HepG2 (cell line): ENCODE measurements at regions not wholly inside any gene's neighbourhood (a gene's known extent, or its start where the extent isn't known, plus 50 kb on each side); places are given as distances from the start of the nearest gene placed in this dataset.

Experiments
- AKAP8 ChIP-seq: sonication (generic); formaldehyde crosslinking; IDR thresholded peaks from 2 replicates; pipeline ENCODE4 v1.5.1; 2020; ENCODE audit warnings: mild to moderate bottlenecking, missing genetic modification reagents
- CBFB ChIP-seq: sonication (generic); formaldehyde crosslinking; IDR thresholded peaks from 2 replicates; pipeline ENCODE4 v1.4.0; 2020; ENCODE audit warnings: missing genetic modification reagents
- HNF1B ChIP-seq: sonication (generic); formaldehyde crosslinking; IDR thresholded peaks from 2 replicates; pipeline ENCODE4 v1.5.1; 2020; ENCODE audit warnings: mild to moderate bottlenecking, moderate library complexity, missing genetic modification reagents
- ISL2 ChIP-seq: sonication (generic); formaldehyde crosslinking; IDR thresholded peaks from 2 replicates; pipeline ENCODE4 v1.5.0; 2020; ENCODE audit warnings: missing genetic modification reagents
- MED1 ChIP-seq: sonication (generic); formaldehyde crosslinking; IDR thresholded peaks from 2 replicates; pipeline ENCODE4 v1.4.0; 2020; ENCODE audit warnings: missing genetic modification reagents
- PITX1 ChIP-seq: sonication (generic); formaldehyde crosslinking; IDR thresholded peaks from 2 replicates; pipeline ENCODE4 v1.5.1; 2020; ENCODE audit warnings: mild to moderate bottlenecking, missing genetic modification reagents
- POGZ ChIP-seq: sonication (generic); formaldehyde crosslinking; IDR thresholded peaks from 2 replicates; pipeline ENCODE4 v1.4.0; 2020; ENCODE audit warnings: mild to moderate bottlenecking, missing genetic modification reagents
- PPARG ChIP-seq: conservative IDR thresholded peaks from 2 replicates; pipeline ENCODE4 v1.6.1; 2016; ENCODE audit warnings: missing biosample characterization, missing genetic modification reagents
- TBL1XR1 ChIP-seq: fragments of 150-350 bp; IDR thresholded peaks from 2 replicates; pipeline ENCODE4 v1.6.1; 2014; ENCODE audit warnings: borderline replicate concordance, low read length; ENCODE audit not compliant: partially characterized antibody
- TEAD2 ChIP-seq: sonication (generic); formaldehyde crosslinking; IDR thresholded peaks from 2 replicates; pipeline ENCODE4 v1.9.0; 2021; ENCODE audit warnings: missing genetic modification reagents
- TGIF2 ChIP-seq: IDR thresholded peaks from 2 replicates; pipeline ENCODE4 v1.6.1; 2016; ENCODE audit warnings: control low read depth, missing compliant biosample characterization
- ZKSCAN5 ChIP-seq: sonication (generic); formaldehyde crosslinking; IDR thresholded peaks from 2 replicates; pipeline ENCODE4 v1.5.1; 2020; ENCODE audit warnings: mild to moderate bottlenecking, missing genetic modification reagents
- ZNF205 ChIP-seq: IDR thresholded peaks from 2 replicates; pipeline ENCODE4 v1.6.1; 2018; ENCODE audit warnings: missing biosample characterization, missing genetic modification reagents
- ZNF263 ChIP-seq: sonication (generic); formaldehyde crosslinking; IDR thresholded peaks from 2 replicates; pipeline ENCODE4 v1.4.0; 2020; ENCODE audit warnings: missing genetic modification reagents
- ZNF333 ChIP-seq: sonication (generic); formaldehyde crosslinking; IDR thresholded peaks from 2 replicates; pipeline ENCODE4 v1.4.0; 2020; ENCODE audit warnings: mild to moderate bottlenecking, missing genetic modification reagents, borderline replicate concordance
- ZNF446 ChIP-seq: sonication (generic); formaldehyde crosslinking; IDR thresholded peaks from 2 replicates; pipeline ENCODE4 v1.5.0; 2020; ENCODE audit warnings: mild to moderate bottlenecking, missing genetic modification reagents
- ZNF510 ChIP-seq: sonication (generic); formaldehyde crosslinking; IDR thresholded peaks from 2 replicates; pipeline ENCODE4 v1.4.0; 2020; ENCODE audit warnings: low read depth, mild to moderate bottlenecking, missing genetic modification reagents
- ZNF788 ChIP-seq: sonication (generic); formaldehyde crosslinking; IDR thresholded peaks from 2 replicates; pipeline ENCODE4 v1.5.0; 2020; ENCODE audit warnings: mild to moderate bottlenecking, missing genetic modification reagents, borderline replicate concordance
- ZNF792 ChIP-seq: IDR thresholded peaks from 2 replicates; pipeline ENCODE4 v1.6.1; 2016
- TF ChIP-seq, protein P1 (sequence below), 2 experiments: IDR thresholded peaks; 2 replicates each; pipeline ENCODE4 v1.6.1; 2011 to 2012; ENCODE audit warnings: low read length in 2 of 2, borderline replicate concordance in 1 of 2, low read depth in 1 of 2, mild to moderate bottlenecking in 1 of 2, moderate library complexity in 1 of 2
- TF ChIP-seq, protein P2 (sequence below): IDR thresholded peaks from 2 replicates; pipeline ENCODE4 v1.6.1; 2016; ENCODE audit warnings: low read depth, borderline replicate concordance
- TF ChIP-seq, protein P3 (sequence below): sonication (generic); formaldehyde crosslinking; IDR thresholded peaks from 2 replicates; pipeline ENCODE4 v1.4.0; 2020; ENCODE audit warnings: mild to moderate bottlenecking, missing genetic modification reagents

- no peak for TF ChIP-seq ZNF333 (CRISPR knock-in tag)
- TF ChIP-seq ISL2 (CRISPR knock-in tag): peak; percentile 67
- no peak for TF ChIP-seq ZNF510 (CRISPR knock-in tag)
- TF ChIP-seq, protein P1, sequence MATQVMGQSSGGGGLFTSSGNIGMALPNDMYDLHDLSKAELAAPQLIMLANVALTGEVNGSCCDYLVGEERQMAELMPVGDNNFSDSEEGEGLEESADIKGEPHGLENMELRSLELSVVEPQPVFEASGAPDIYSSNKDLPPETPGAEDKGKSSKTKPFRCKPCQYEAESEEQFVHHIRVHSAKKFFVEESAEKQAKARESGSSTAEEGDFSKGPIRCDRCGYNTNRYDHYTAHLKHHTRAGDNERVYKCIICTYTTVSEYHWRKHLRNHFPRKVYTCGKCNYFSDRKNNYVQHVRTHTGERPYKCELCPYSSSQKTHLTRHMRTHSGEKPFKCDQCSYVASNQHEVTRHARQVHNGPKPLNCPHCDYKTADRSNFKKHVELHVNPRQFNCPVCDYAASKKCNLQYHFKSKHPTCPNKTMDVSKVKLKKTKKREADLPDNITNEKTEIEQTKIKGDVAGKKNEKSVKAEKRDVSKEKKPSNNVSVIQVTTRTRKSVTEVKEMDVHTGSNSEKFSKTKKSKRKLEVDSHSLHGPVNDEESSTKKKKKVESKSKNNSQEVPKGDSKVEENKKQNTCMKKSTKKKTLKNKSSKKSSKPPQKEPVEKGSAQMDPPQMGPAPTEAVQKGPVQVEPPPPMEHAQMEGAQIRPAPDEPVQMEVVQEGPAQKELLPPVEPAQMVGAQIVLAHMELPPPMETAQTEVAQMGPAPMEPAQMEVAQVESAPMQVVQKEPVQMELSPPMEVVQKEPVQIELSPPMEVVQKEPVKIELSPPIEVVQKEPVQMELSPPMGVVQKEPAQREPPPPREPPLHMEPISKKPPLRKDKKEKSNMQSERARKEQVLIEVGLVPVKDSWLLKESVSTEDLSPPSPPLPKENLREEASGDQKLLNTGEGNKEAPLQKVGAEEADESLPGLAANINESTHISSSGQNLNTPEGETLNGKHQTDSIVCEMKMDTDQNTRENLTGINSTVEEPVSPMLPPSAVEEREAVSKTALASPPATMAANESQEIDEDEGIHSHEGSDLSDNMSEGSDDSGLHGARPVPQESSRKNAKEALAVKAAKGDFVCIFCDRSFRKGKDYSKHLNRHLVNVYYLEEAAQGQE (IDR thresholded peaks at IDR 0.05; ENCODE audit: borderline replicate concordance in 1 of 2, low read depth in 1 of 2, low read length in 2 of 2): peak in 1 of 2 experiments; percentile 64; a peak in 1 of 4 replicates
- TF ChIP-seq POGZ: peak; percentile 35; the same call in 1 of the 2 replicates
- TF ChIP-seq ZNF205: peak; percentile 80
- TF ChIP-seq, protein P2, sequence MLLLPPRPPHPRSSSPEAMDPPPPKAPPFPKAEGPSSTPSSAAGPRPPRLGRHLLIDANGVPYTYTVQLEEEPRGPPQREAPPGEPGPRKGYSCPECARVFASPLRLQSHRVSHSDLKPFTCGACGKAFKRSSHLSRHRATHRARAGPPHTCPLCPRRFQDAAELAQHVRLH: no peak
- TF ChIP-seq ZNF446 (CRISPR knock-in tag): no peak
- TF ChIP-seq ZNF788 (CRISPR knock-in tag): no peak
- TF ChIP-seq TBL1XR1: peak; percentile 66
- TF ChIP-seq ZNF792: peak; percentile 56; the same call in 1 of the 2 replicates
- peak; percentile 65 for TF ChIP-seq PITX1
- no peak for TF ChIP-seq CBFB
- 0 out of 2 replicates have a peak, but pooled peaks have one; percentile 45 for TF ChIP-seq ZKSCAN5
- 0 out of 2 replicates have a peak, but pooled peaks have one; percentile 33 for TF ChIP-seq MED1
- TF ChIP-seq, protein P3, sequence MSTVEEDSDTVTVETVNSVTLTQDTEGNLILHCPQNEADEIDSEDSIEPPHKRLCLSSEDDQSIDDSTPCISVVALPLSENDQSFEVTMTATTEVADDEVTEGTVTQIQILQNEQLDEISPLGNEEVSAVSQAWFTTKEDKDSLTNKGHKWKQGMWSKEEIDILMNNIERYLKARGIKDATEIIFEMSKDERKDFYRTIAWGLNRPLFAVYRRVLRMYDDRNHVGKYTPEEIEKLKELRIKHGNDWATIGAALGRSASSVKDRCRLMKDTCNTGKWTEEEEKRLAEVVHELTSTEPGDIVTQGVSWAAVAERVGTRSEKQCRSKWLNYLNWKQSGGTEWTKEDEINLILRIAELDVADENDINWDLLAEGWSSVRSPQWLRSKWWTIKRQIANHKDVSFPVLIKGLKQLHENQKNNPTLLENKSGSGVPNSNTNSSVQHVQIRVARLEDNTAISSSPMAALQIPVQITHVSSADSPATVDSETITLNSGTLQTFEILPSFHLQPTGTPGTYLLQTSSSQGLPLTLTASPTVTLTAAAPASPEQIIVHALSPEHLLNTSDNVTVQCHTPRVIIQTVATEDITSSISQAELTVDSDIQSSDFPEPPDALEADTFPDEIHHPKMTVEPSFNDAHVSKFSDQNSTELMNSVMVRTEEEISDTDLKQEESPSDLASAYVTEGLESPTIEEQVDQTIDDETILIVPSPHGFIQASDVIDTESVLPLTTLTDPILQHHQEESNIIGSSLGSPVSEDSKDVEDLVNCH (CRISPR knock-in tag): no peak
- peak; percentile 55; the same call in 1 of the 2 replicates for TF ChIP-seq HNF1B (CRISPR knock-in tag)
- TF ChIP-seq TEAD2 (CRISPR knock-in tag): no peak
- TF ChIP-seq AKAP8 (CRISPR knock-in tag): no peak
- TF ChIP-seq PPARG (CRISPR knock-in tag): peak; percentile 79
- no peak for TF ChIP-seq TGIF2 (CRISPR knock-in tag)
- 0 out of 2 replicates have a peak, but pooled peaks have one; percentile 16 for TF ChIP-seq ZNF263
Measured at GRCh38 chr6:22141241-22141745, 155.5 kb downstream of the PRL start (continued).
